ENCODE measurements at regions not wholly inside any gene's neighbourhood (a gene's known extent, or its start where the extent isn't known, plus 50 kb on each side); places are given as distances from the start of the nearest gene placed in this dataset.

DNA sequence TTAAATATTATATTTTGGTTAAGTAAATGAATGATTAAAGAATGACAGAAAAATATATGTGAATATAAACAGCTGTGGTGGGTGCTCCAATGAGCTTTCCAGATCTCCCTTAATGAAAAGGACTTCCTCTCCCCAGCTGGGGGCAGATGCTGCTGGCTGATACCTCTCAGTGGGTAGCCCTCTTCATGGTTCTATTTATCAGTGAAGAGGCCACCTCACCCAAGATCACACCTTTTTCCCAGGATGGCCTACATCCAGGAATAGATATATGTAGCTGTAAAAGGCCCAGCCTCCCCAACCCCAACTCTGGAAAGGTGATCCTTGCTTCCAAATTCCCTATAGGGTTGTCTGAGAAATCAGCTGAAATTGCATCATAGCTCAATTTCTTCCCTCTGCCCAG lies 135.2 kb upstream of the ACVR2A start:
- DNase-seq, result no peak

- no peak for DNase-seq
These were observed 141.7 kb upstream of the ACVR2A start for GRCh38 chr2:147703171-147703570.

DNA sequence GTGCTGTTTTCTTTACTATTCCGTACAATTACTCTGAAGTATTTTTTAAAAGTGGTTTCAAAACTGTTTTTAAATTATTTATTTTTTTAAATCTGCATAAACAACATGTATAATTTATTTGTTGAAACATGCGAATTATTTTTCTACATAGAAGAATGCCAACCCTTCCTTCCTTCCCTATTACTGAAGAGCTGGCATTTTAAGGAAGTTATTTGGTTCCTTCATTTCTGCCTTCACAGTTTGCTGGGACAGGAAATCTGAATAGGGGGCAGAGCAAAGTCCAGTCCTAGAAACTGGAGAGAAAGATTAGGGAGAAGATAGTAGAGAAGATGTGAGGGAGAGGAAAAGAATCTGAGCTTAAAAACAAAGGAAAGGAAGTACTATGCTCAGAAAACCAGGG lies 146.7 kb upstream of the ACVR2A start:
- DNase-seq, result no peak

DNA sequence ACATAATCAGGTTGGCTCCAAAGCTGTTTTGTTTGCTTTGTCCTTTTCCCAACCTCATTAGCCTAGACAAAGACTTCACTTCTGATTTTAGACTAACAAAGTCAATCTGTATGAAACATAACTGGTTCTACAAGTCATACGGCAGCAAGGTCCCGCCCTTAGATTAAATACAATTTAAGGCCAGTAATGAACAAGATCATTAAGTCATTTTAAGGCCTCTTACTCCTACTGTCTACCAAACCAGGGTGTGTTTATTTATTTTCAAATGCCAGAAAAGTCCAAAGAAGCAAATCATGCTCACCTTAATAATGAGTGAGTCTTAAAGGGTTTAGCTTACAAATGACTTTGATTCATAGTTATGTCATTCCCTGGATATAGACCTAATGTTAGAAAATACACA lies 148.4 kb upstream of the ACVR2A start:
- no peak for DNase-seq

DNA sequence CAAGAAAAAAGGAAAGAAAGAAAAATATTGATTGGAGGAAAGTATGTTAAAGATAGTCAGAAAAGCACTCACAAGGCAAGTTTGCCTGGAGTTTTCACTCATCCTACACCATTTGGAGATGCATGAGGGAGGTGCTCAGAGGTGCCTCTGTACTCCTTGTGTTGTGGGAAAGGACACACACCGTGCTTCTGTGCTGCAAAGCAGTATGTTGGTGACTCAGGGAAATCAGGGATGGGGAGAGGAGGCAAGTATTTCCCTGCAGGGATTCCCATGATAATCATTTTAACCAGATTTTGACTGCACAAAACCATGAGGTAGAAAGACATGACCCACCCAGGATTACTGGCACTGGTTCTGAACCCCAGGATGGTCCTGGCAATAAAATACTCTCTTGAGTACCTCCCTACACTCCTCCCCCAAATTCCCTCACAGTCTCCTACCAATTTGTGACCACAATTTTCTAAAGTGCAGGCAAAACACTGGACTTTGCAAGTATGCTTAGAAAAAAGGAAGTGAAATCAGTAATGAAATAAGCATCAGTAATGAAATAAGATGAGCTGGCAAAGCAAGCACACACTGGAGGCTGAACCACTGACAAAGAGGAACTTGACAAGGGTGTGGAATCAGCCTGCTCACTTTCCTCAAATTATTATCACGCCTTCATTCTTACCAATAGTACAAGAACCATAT lies 155.5 kb upstream of the ACVR2A start:
- DNase-seq, result no peak

GRCh38 chr2:147688242-147688641 lies 156.6 kb upstream of the ACVR2A start:
- DNase-seq, result no peak

DNA sequence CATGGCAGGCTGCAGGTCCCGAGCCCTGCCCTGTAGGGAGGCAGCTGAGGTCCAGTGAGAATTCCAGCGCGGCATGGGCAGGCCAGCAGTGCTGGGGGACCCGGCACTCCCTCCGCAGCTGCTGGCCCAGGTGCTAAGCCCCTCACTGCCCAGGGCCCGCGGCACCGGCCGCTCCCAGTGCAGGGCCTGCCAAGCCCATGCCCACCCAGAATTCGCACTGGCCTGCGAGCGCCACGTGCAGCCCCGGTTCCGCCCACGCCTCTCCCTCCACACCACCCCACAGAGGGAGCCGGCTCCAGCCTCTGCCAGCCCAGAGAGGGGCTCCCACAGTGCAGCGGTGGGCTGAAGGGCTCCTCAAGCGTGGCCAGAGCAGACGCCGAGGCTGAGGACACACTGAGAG lies 158.5 kb upstream of the ACVR2A start:
- no peak for DNase-seq

DNA sequence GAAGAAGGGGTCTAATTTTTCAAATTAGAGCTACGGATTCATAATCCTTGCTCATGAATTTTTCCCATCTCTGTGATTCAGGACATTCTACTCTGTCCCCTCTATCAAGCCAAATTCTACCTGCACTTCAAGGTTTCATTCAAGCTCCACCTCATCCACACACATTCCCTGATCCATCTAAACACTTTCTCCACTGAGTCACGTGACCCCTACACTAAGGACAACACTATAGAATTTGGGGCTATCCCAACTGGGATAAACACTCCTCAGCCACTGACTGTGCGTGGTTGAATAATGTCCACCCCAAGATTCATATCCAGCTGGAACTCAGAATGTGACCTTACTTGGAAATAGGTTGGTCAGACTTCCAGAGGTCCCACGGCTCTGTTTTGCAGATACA lies 159.9 kb upstream of the ACVR2A start:
- no peak for DNase-seq

DNA sequence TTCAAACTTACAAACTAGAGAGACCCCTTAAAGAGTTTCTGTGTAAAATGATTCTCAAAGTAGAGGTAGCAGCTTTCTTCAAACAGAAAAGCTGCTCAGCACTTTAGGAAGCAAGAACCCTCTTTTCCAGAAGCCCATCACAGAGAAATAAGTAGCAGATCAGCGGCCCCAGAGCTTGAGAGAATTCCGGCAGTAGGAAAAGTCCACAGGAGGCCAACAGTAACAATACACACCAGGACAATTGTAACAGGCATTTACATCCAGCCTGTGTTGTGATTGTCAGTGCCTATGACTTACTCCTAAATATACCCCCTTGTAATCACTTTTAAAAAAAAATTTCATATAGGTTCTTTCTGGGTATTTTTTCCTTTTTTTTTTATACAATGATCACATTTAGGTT lies 161.4 kb upstream of the ACVR2A start:
- no peak for DNase-seq

DNA sequence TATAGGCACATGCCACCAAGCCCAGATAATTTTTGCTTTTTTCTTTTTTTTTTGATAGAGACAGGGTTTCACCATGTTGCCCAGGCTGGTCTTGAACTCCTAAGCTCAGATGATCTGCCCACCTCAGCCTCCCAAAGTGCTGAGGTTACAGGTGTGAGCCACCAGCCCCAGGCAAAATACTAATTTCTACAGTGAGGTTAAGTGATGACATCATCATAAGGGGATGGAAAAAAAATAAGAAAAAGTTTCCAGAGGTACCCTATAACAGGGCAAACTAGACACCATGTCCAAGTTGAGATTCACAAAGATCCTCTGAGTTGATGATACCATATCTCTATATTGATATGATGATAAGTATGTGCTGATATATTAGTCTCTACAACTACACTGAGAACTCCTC lies 163.7 kb upstream of the ACVR2A start:
- DNase-seq, result no peak

DNA sequence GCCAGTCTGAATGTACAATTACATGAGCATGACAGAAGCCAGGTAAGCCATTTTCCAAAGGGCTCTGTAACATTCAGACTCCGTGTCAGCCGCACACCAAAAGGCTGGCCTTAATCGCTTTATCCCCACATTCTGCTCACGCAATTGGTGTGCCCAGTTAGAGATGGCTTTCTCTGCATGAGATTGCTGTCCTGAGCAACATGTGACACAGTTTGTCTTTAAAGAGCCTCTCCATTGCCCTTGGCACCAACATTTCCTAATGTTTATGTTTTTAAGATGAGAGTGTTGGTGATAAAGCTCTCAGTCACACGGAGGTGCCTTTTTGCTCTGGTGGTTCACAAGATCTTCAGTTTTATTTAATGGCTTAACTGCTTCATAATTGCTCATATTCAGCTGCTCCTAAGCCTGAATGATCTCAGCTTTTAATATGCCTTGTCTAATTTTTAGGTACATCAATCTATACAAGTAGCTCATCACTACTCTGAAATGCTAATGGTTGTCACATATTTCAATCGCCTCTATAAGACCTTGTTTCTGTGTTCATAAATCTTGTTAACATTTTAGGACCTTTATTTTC lies 164.8 kb upstream of the ACVR2A start:
- no peak for DNase-seq

DNA sequence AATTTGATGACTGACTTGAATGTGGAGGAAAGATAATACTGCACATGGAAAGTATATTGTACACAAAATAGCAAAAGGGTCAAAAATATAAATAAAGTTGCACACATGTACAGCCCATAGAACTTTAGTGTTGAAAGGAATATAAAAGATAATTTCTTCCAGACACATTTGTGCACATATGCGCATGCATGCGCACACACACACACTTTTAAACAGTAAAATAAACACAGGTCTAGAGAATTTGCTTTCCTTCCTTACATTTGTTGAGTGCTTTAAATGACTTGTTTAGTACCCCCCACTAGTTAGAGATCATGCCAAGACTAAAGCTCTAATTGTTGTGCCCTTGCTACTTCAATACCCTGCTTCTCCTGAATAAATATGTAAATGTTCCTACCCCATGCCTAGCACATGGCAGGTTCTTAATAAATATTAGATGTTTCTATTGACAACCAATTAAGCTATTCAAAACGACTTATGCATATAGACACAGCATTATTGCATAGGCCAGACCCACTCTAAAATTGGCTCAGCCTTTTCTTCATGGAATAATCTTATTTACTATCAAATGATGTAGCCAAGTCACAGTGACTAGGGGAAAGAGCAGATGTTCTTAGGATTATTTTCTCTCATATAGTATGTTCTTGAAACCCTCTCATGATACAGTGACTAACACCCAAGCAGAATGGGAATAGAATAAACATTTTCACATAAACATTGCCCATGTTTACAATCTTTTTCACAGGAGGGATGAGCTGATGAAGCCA lies 165.5 kb upstream of the ACVR2A start:
- no peak for DNase-seq

DNA sequence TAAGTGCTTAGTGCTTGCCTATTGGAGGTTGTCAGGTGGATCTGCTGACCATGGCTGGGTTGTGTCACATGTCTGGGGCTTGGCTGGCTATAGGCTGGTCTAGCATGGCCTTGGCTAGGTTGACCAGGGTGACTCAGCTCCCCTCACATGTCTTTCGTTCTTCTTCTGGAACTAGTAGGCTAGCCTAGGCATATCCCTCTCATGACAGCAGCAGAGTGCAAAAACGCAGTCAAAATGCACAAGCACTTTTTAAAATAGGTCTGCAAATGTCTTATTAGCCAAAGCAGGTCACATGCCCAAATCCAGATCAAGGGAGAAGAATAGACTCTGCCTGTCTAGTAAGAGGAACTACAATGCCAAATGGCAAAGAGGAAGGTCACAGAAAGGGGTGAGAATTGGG lies 179.7 kb upstream of the ACVR2A start:
- DNase-seq, result no peak

GRCh38 chr2:147663962-147664361 lies 180.9 kb upstream of the ACVR2A start:
- no peak for DNase-seq

DNA sequence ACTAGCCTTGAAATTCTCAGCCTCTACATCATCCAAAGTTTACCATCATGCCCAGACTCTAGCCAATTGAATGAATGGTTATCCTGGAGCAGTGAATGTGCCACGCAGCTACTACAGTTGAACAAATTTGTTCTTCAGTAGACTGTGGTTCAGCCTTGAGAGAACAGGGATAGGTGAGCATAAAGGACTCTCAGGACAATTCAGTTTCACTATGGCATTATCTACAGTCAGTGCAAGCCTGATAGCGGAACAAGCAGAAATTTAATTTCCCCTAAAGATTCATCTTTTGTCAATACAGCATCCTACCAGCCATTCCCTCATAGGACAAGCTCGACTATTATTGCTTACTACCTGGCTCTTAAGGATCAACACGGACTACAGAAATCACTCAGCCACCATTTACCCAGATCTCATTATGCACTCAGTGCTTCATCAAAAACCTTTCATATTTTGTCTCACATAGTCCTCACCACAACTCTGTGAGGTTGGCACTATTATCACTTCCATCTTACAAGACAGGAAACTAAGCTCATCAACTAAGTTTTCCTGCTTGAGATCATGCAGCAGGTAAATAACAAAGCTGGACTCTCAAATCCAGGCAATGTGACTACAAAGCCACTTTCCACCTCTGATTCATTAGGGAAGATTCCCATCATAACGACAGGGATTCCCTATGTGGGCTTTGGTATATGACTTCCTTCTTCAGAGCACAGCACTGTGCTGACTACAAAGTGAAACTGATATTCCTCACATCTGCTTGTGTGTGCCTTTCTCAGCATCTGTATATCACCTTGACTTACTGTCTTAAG lies 181.5 kb upstream of the ACVR2A start:
- DNase-seq, result no peak

DNA sequence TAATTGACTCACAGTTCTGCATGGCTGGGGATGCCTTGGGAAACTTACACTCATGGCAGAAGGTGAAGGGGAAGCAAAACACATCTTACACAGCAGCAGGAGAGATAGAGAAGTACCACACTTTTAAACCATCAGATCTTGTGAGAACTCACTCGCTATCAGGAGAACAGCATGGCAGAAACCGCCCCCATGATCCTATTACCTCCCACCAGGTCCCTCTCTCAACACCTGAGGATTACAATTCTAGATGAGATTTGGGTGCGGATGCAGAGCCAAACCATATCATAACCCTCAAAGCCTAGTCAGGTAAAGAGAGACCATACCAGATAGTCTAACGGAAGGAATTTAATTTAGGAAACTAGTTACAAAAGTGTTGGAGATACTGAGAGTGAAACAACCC lies 182.6 kb upstream of the ACVR2A start:
- no peak for DNase-seq

DNA sequence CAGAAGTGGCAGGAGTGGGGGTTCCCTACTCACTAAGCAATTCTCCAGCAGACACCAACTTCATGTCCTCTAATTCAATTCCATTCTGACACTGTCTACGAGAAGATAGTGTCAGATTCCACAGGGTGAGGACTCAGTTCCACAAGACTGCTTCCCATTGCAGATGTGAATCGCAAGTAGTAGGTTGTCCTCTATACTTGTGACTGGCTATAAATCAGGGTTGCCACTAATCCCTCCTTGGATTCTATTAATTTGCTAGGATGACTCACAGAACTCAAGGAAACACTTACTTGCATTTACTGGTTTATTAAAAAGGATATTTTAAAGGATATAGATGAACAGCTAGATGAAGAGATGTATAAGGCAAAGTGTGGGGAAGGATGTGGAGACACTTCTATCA lies 184.1 kb upstream of the ACVR2A start:
- no peak for DNase-seq

- no peak for DNase-seq
These were observed 185.8 kb upstream of the ACVR2A start for GRCh38 chr2:147659051-147659450.

- DNase-seq, result no peak
These were observed 187.5 kb upstream of the ACVR2A start for GRCh38 chr2:147657086-147658000.

- DNase-seq, result no peak
These were observed 194.8 kb upstream of the ACVR2A start for GRCh38 chr2:147649998-147650397.

DNA sequence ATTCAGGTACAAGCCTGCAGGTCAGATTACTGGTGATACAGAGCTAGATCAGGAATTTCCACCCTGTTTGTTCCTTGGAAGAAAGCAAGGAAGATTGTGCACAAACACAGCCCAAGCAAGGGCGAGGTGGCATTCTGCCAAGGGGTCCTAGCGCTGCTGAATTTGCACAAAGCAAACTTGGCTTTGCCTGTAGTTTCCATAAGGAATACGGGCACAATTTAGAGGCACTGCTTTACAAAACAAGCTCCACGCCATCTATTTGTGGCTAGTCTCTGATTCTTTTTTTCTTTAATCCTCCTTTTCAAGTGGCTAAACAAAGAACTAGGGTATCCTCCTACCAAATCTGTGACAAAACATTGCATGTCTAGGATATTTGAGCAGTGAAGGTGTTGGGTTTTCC lies 195.5 kb upstream of the ACVR2A start:
- no peak for DNase-seq

DNA sequence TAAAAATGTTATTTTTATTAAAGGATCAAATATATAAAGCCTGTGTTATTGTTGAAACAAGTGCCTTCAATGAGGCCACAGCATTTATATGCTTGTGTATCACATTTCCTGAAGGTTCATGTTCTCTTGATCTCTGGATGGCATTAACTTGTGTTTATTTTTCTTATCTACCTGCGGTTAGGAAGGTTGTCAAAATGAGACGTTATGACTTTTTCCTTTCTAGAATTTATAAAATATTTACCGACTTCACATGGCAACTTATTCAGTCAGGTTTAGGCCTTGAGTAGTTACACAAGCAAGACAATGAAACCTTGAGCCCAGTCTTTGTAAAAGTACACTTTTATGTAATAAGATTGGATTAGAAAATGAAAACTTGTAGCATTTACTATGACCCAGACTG lies 196.4 kb upstream of the ACVR2A start:
- DNase-seq, result no peak

GRCh38 chr2:147647816-147648215 lies 197.0 kb upstream of the ACVR2A start:
- no peak for DNase-seq
